ENCODE measurements at regions not wholly inside any gene's neighbourhood (a gene's known extent, or its start where the extent isn't known, plus 50 kb on each side); places are given as distances from the start of the nearest gene placed in this dataset.

DNA sequence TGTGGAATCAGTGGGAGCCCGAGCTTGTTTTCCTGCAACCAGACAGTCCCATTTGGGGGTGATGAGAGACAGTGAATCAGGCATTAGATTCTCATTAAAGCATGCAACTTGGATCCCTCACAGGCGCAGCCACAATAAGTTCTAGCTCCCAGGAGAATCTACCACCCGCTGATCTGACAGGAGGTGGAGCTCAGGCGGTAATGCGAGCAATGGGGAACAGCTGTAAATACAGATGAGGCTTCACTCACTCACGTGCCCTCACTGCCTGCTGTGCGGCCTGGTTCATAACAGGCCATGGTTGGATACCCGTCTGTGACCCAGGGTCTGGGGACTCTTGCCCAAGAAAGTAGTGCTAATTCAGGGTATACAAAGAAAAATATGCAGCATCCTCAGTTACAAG is 144.8 kb upstream of the RGPD4 start:
- H3K36me3 ChIP-seq (replicated peaks in 1 of 2; ENCODE audit: control insufficient read depth in 2 of 2, insufficient read depth in 2 of 2, low read length in 2 of 2) = no peaks in the 10 kb centered on the region
- no peak overlapping the region for H3K9ac ChIP-seq (ENCODE audit: low read depth, low read length, poor library complexity)
- H3K4me1 ChIP-seq (ENCODE audit: control insufficient read depth in 2 of 2, insufficient read depth in 1 of 2, low read depth in 1 of 2, low read length in 2 of 2) = peaks cover 0 to 5% of the 10 kb centered on the region in 2 donors
- no peak overlapping the region for H3K27ac ChIP-seq (replicated peaks; ENCODE audit: low read length)
- no peak overlapping the region for H2BK120ac ChIP-seq (ENCODE audit: low read depth, low read length)
- no peak overlapping the region for H3K14ac ChIP-seq (ENCODE audit: low read length)
- no peak for DNase-seq (ENCODE audit: low spot score)
- H3K18ac ChIP-seq (ENCODE audit: low read length) = no peak overlapping the region
- no peak overlapping the region for H4K8ac ChIP-seq (ENCODE audit: low read depth, low read length)
- H2BK15ac ChIP-seq (ENCODE audit: low read length) = no peak overlapping the region
- H2AFZ ChIP-seq (ENCODE audit: low read length) = no peak overlapping the region
- no peak overlapping the region for H2BK5ac ChIP-seq (ENCODE audit: low read length)
- H3K4me3 ChIP-seq (ENCODE audit: low read length in 2 of 2) = no peak overlapping the region
- no peaks in the 10 kb centered on the region for H3K27me3 ChIP-seq (ENCODE audit: control insufficient read depth in 3 of 3, insufficient read depth in 3 of 3, low read depth in 1 of 3, low read length in 3 of 3)
- H3K4me2 ChIP-seq (ENCODE audit: insufficient read depth, low read length, poor library complexity, severe bottlenecking) = no peak overlapping the region
- no CpG with 5 or more reads among the region's 8 CpGs for WGBS, 2 donors (ENCODE audit: extremely low coverage in 2 of 2, insufficient read length in 2 of 2, insufficient replicate concordance in 1 of 2)
- H3K79me1 ChIP-seq (ENCODE audit: low read depth, low read length) = no peaks in the 10 kb centered on the region
- H3K9me3 ChIP-seq (replicated peaks in 1 of 2; ENCODE audit: control insufficient read depth in 2 of 2, insufficient read depth in 1 of 2, low read depth in 1 of 2, low read length in 2 of 2) = no peaks in the 10 kb centered on the region
- H4K91ac ChIP-seq (ENCODE audit: low read depth, low read length, poor library complexity) = no peak overlapping the region
- H2AK5ac ChIP-seq (ENCODE audit: low read depth, low read length) = no peak overlapping the region
- no peak overlapping the region for H3K23ac ChIP-seq (ENCODE audit: low read depth, low read length, poor library complexity)
- no peak overlapping the region for H2BK12ac ChIP-seq (ENCODE audit: low read length)
- H3K4ac ChIP-seq (ENCODE audit: low read length) = no peak overlapping the region

DNA sequence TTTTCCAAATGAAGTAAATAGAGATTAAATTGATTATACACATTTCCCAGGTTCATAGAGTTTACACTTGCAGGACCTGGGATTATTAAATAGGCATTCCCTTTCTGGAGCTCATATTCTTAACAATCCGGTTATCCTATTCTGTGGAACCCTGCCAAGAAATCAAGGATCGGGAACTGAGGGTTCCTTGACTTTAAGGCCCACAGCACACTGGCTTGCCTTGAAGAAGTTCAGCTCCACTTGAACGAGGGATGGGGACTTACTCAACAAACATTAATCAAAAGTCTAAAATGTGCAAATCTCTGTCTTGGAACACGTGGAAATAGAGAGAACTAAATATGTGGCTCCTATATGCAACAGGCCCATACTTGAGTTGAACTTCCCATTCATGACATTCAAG is 142.3 kb upstream of the RGPD4 start:
- Histone ChIP-seq H3K27ac (replicated peaks; ENCODE audit: low read length) (no peak overlapping the region), H4K8ac (ENCODE audit: low read depth, low read length) (no peak overlapping the region), H3K79me1 (ENCODE audit: low read depth, low read length) (no peaks in the 10 kb centered on the region), H3K9me3 (replicated peaks in 1 of 2; ENCODE audit: control insufficient read depth in 2 of 2, insufficient read depth in 1 of 2, low read depth in 1 of 2, low read length in 2 of 2) (no peaks in the 10 kb centered on the region), H3K36me3 (replicated peaks in 1 of 2; ENCODE audit: control insufficient read depth in 2 of 2, insufficient read depth in 2 of 2, low read length in 2 of 2) (no peaks in the 10 kb centered on the region), H2BK120ac (ENCODE audit: low read depth, low read length) (no peak overlapping the region), H3K23ac (ENCODE audit: low read depth, low read length, poor library complexity) (no peak overlapping the region), H3K9ac (ENCODE audit: low read depth, low read length, poor library complexity) (no peak overlapping the region), H2AFZ (ENCODE audit: low read length) (no peak overlapping the region), H3K4ac (ENCODE audit: low read length) (no peak overlapping the region), H3K27me3 (ENCODE audit: control insufficient read depth in 3 of 3, insufficient read depth in 3 of 3, low read depth in 1 of 3, low read length in 3 of 3) (no peaks in the 10 kb centered on the region), H4K91ac (ENCODE audit: low read depth, low read length, poor library complexity) (no peak overlapping the region), H3K4me2 (ENCODE audit: insufficient read depth, low read length, poor library complexity, severe bottlenecking) (no peak overlapping the region), H2BK5ac (ENCODE audit: low read length) (no peak overlapping the region), H3K4me1 (ENCODE audit: control insufficient read depth in 2 of 2, insufficient read depth in 1 of 2, low read depth in 1 of 2, low read length in 2 of 2) (peaks cover 0 to 5% of the 10 kb centered on the region in 2 donors), H2BK15ac (ENCODE audit: low read length) (no peak overlapping the region), H3K14ac (ENCODE audit: low read length) (no peak overlapping the region), H3K18ac (ENCODE audit: low read length) (no peak overlapping the region), H3K4me3 (ENCODE audit: low read length in 2 of 2) (no peak overlapping the region), H2AK5ac (ENCODE audit: low read depth, low read length) (no peak overlapping the region), H2BK12ac (ENCODE audit: low read length) (no peak overlapping the region)
- no peak for DNase-seq (ENCODE audit: low spot score)
- WGBS, 2 donors (ENCODE audit: extremely low coverage in 2 of 2, insufficient read length in 2 of 2, insufficient replicate concordance in 1 of 2) = no CpG with 5 or more reads among the region's 4 CpGs

DNA sequence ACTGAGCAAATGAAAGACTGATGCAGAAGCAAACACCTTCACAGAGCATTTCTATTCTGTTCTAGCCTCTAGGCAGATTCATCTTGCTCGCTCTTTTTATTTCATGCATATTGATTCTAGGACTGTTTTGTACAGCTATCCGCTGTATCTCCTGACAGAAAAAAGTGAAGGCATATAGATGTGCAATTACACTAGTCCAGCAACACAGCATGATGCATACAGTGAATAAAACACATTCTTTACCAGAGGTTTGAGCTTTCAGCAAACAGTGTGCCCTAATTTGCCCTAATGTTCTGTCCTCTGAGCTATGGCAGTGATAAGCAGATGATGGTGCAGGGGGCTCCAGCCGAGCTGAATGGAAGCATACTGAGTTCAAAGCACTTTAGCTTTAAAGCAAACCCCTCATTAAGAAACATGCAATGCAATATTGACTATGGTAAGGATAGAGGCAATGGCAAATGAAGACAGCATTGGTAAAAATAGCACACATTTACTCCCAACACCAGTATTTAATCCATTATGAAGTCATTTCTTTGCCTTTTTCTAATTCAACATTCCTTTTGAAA is 141.2 kb upstream of the RGPD4 start:
- H3K23ac ChIP-seq (ENCODE audit: low read depth, low read length, poor library complexity) = no peak overlapping the region
- H3K9me3 ChIP-seq (replicated peaks in 1 of 2; ENCODE audit: control insufficient read depth in 2 of 2, insufficient read depth in 1 of 2, low read depth in 1 of 2, low read length in 2 of 2) = no peaks in the 10 kb centered on the region
- H3K4me1 ChIP-seq (ENCODE audit: control insufficient read depth in 2 of 2, insufficient read depth in 1 of 2, low read depth in 1 of 2, low read length in 2 of 2) = peaks cover 0 to 5% of the 10 kb centered on the region in 2 donors
- no peak overlapping the region for H2AFZ ChIP-seq (ENCODE audit: low read length)
- DNase-seq (ENCODE audit: low spot score) = no peak
- H3K79me1 ChIP-seq (ENCODE audit: low read depth, low read length) = no peaks in the 10 kb centered on the region
- no peak overlapping the region for H2BK15ac ChIP-seq (ENCODE audit: low read length)
- no peak overlapping the region for H3K18ac ChIP-seq (ENCODE audit: low read length)
- H3K4me2 ChIP-seq (ENCODE audit: insufficient read depth, low read length, poor library complexity, severe bottlenecking) = no peak overlapping the region
- no peak overlapping the region for H3K9ac ChIP-seq (ENCODE audit: low read depth, low read length, poor library complexity)
- H3K4me3 ChIP-seq (ENCODE audit: low read length in 2 of 2) = no peak overlapping the region
- H3K27me3 ChIP-seq (ENCODE audit: control insufficient read depth in 3 of 3, insufficient read depth in 3 of 3, low read depth in 1 of 3, low read length in 3 of 3) = no peaks in the 10 kb centered on the region
- WGBS, 2 donors (ENCODE audit: extremely low coverage in 2 of 2, insufficient read length in 2 of 2, insufficient replicate concordance in 1 of 2) = no CpG with 5 or more reads among the region's 3 CpGs
- no peak overlapping the region for H4K91ac ChIP-seq (ENCODE audit: low read depth, low read length, poor library complexity)
- no peak overlapping the region for H3K27ac ChIP-seq (replicated peaks; ENCODE audit: low read length)
- H3K4ac ChIP-seq (ENCODE audit: low read length) = no peak overlapping the region
- no peak overlapping the region for H2AK5ac ChIP-seq (ENCODE audit: low read depth, low read length)
- no peak overlapping the region for H2BK120ac ChIP-seq (ENCODE audit: low read depth, low read length)
- no peak overlapping the region for H2BK12ac ChIP-seq (ENCODE audit: low read length)
- no peak overlapping the region for H4K8ac ChIP-seq (ENCODE audit: low read depth, low read length)
- no peaks in the 10 kb centered on the region for H3K36me3 ChIP-seq (replicated peaks in 1 of 2; ENCODE audit: control insufficient read depth in 2 of 2, insufficient read depth in 2 of 2, low read length in 2 of 2)
- H2BK5ac ChIP-seq (ENCODE audit: low read length) = no peak overlapping the region
- no peak overlapping the region for H3K14ac ChIP-seq (ENCODE audit: low read length)

- Histone ChIP-seq H3K23ac (ENCODE audit: low read depth, low read length, poor library complexity) (no peak overlapping the region), H3K27ac (replicated peaks; ENCODE audit: low read length) (no peak overlapping the region), H2AK5ac (ENCODE audit: low read depth, low read length) (no peak overlapping the region), H3K18ac (ENCODE audit: low read length) (no peak overlapping the region), H2AFZ (ENCODE audit: low read length) (no peak overlapping the region), H4K8ac (ENCODE audit: low read depth, low read length) (no peak overlapping the region), H3K36me3 (replicated peaks in 1 of 2; ENCODE audit: control insufficient read depth in 2 of 2, insufficient read depth in 2 of 2, low read length in 2 of 2) (no peaks in the 10 kb centered on the region), H2BK5ac (ENCODE audit: low read length) (no peak overlapping the region), H3K4me3 (ENCODE audit: low read length in 2 of 2) (no peak overlapping the region), H2BK15ac (ENCODE audit: low read length) (no peak overlapping the region), H3K79me1 (ENCODE audit: low read depth, low read length) (no peaks in the 10 kb centered on the region), H3K4me1 (ENCODE audit: control insufficient read depth in 2 of 2, insufficient read depth in 1 of 2, low read depth in 1 of 2, low read length in 2 of 2) (peaks cover 0 to 5% of the 10 kb centered on the region in 2 donors), H3K4me2 (ENCODE audit: insufficient read depth, low read length, poor library complexity, severe bottlenecking) (no peak overlapping the region), H2BK12ac (ENCODE audit: low read length) (no peak overlapping the region), H3K27me3 (ENCODE audit: control insufficient read depth in 3 of 3, insufficient read depth in 3 of 3, low read depth in 1 of 3, low read length in 3 of 3) (no peaks in the 10 kb centered on the region), H3K9me3 (replicated peaks in 1 of 2; ENCODE audit: control insufficient read depth in 2 of 2, insufficient read depth in 1 of 2, low read depth in 1 of 2, low read length in 2 of 2) (no peaks in the 10 kb centered on the region), H2BK120ac (ENCODE audit: low read depth, low read length) (no peak overlapping the region), H3K9ac (ENCODE audit: low read depth, low read length, poor library complexity) (no peak overlapping the region), H4K91ac (ENCODE audit: low read depth, low read length, poor library complexity) (no peak overlapping the region), H3K14ac (ENCODE audit: low read length) (no peak overlapping the region), H3K4ac (ENCODE audit: low read length) (no peak overlapping the region)
- no CpG with 5 or more reads among the region's 6 CpGs for WGBS, 2 donors (ENCODE audit: extremely low coverage in 2 of 2, insufficient read length in 2 of 2, insufficient replicate concordance in 1 of 2)
- no peak for DNase-seq (ENCODE audit: low spot score)
Observed at GRCh38 chr2:107687073-107687472, 139.6 kb upstream of the RGPD4 start.
